Neural progenitor cell (in vitro differentiated cells): ENCODE measurements at regions not wholly inside any gene's neighbourhood (a gene's known extent, or its start where the extent isn't known, plus 50 kb on each side); places are given as distances from the start of the nearest gene placed in this dataset.

ENCODE experiments used
- CTCF ChIP-seq: fragments of 200-600 bp; sonication (generic); IDR thresholded peaks from 2 replicates; pipeline ENCODE4 v1.5.1; 2017; ENCODE audit warnings: antibody characterized with exemption, mild to moderate bottlenecking
- EZH2 ChIP-seq: fragments of 200-600 bp; sonication (generic); IDR thresholded peaks from 2 replicates; pipeline ENCODE4 v1.6.1; 2017; ENCODE audit warnings: antibody characterized with exemption, mild to moderate bottlenecking, moderate library complexity
- EZH2phosphoT487 ChIP-seq: fragments of 200-600 bp; sonication (generic); IDR thresholded peaks from 2 replicates; pipeline ENCODE4 v1.6.1; 2017; ENCODE audit warnings: antibody characterized with exemption

GRCh38 chr21:20026543-20026942 lies 971.7 kb upstream of the NCAM2 start:
- TF ChIP-seq CTCF, result no peak
- no peak for TF ChIP-seq EZH2
- TF ChIP-seq EZH2phosphoT487, result no peak
